Body of pancreas (tissue), 4 donors: ENCODE measurements at regions not wholly inside any gene's neighbourhood (a gene's known extent, or its start where the extent isn't known, plus 50 kb on each side); places are given as distances from the start of the nearest gene placed in this dataset.

ENCODE experiments used
- ATAC-seq: fragments of 150-250 bp; one replicate; pipeline ENCODE4 v1.9.1; 2016
- DNase-seq, 4 donors: peaks; one replicate each; pipeline ENCODE4 v3.0.0-alpha.2; 2019
- H3K27ac ChIP-seq, 4 donors: fragments of 200-600 bp; sonication (generic); 1 replicate in 3 of 4; 2 replicates in 1 of 4; pipeline versions ENCODE4 v1.5.1 to v1.6.1; 2016 to 2019; ENCODE audit warnings: mild to moderate bottlenecking in 1 of 4, mixed read lengths in 1 of 4, moderate library complexity in 1 of 4
- H3K27me3 ChIP-seq, 2 donors: fragments of 200-600 bp; sonication (generic); one replicate each; pipeline ENCODE4 v1.6.0; 2016; ENCODE audit warnings: mild to moderate bottlenecking in 1 of 2
- H3K36me3 ChIP-seq, 2 donors: fragments of 200-600 bp; sonication (generic); replicated peaks in 1 of 2; 2 replicates each; pipeline ENCODE4 v1.5.1; 2016; ENCODE audit warnings: low read depth in 2 of 2; ENCODE audit not compliant: insufficient read depth in 1 of 2
- H3K4me1 ChIP-seq: fragments of 200-600 bp; sonication (generic); one replicate; pipeline ENCODE4 v1.6.0; 2016
- H3K4me3 ChIP-seq, 2 donors: fragments of 200-600 bp; sonication (generic); 1 replicate in 1 of 2; 2 replicates in 1 of 2; pipeline ENCODE4 v1.5.1; 2016 to 2019
- H3K9me3 ChIP-seq, 3 donors: fragments of 200-600 bp; sonication (generic); 1 replicate in 2 of 3; 2 replicates in 1 of 3; pipeline ENCODE4 v1.5.1; 2016
- CTCF ChIP-seq, 7 experiments: fragments of 450-650 bp in 4 of 7; fragments of 200-600 bp in 3 of 7; sonication (generic) in 3 of 7; IDR thresholded peaks; one replicate each; pipeline ENCODE4 v1.5.1; 2016 to 2019; ENCODE audit warnings: antibody characterized with exemption in 7 of 7
- POLR2A ChIP-seq, 3 donors: fragments of 450-650 bp; IDR thresholded peaks; one replicate each; pipeline ENCODE4 v1.6.1; 2016; ENCODE audit warnings: antibody characterized with exemption in 3 of 3, mild to moderate bottlenecking in 2 of 3
- WGBS, 2 donors: methylation state at CpG; one replicate each; pipeline ENCODE4 v1.1.5; 2017; 5-methylcytosine and 5-hydroxymethylcytosine counted together
- intact Hi-C: fragments of 100-400 bp; cut with DNase I; formaldehyde crosslinking; loops from one replicate; pipeline ENCODE4 v1.15.1; 2023

GRCh38 chr18:42341423-42341822 is 386.4 kb downstream of the PIK3C3 start:
- ATAC-seq, result no peak
- 14 to 66% methylated on average over 1 of the region's 1 CpG for WGBS, 2 donors

GRCh38 chr18:42348722-42349121 is 393.7 kb downstream of the PIK3C3 start:
- no peak for DNase-seq
- Histone ChIP-seq H3K9me3 (no peaks in the 10 kb centered on the region), H3K27me3 (no peaks in the 10 kb centered on the region), H3K4me3 (no peak overlapping the region), H3K27ac (no peak overlapping the region), H3K36me3 (no peaks in the 10 kb centered on the region), H3K4me1 (no peaks in the 10 kb centered on the region)
- no peak for TF ChIP-seq POLR2A (IDR thresholded peaks at IDR 0.05)
- ATAC-seq, result no peak
- 25 to 59% methylated on average over 2 to 5 of the region's 5 CpGs for WGBS, 2 donors
- intact Hi-C loops, result no loop called here

More at GRCh38 chr18:42341423-42341822, 386.4 kb downstream of the PIK3C3 start:
- no peak for DNase-seq
- Histone ChIP-seq H3K9me3 (no peaks in the 10 kb centered on the region), H3K4me1 (no peaks in the 10 kb centered on the region), H3K4me3 (no peak overlapping the region), H3K27ac (no peak overlapping the region), H3K36me3 (no peaks in the 10 kb centered on the region), H3K27me3 (no peaks in the 10 kb centered on the region)
- intact Hi-C loops, result no loop called here
- TF ChIP-seq POLR2A (IDR thresholded peaks at IDR 0.05) (no peak), CTCF (IDR thresholded peaks at IDR 0.05) (no peak)

- Histone ChIP-seq H3K27me3 (no peaks in the 10 kb centered on the region), H3K4me3 (no peak overlapping the region), H3K9me3 (no peaks in the 10 kb centered on the region), H3K36me3 (no peaks in the 10 kb centered on the region), H3K4me1 (no peaks in the 10 kb centered on the region), H3K27ac (no peak overlapping the region)
- 32 to 39% methylated on average over 2 of the region's 2 CpGs for WGBS, 2 donors
- DNase-seq (no peak), ATAC-seq (no peak)
- TF ChIP-seq POLR2A (IDR thresholded peaks at IDR 0.05) (no peak), CTCF (IDR thresholded peaks at IDR 0.05) (no peak)
- intact Hi-C loops, result no loop called here
Observed at GRCh38 chr18:42351455-42351854, 396.4 kb downstream of the PIK3C3 start.

GRCh38 chr18:42360716-42361115 is 405.7 kb downstream of the PIK3C3 start:
- TF ChIP-seq CTCF (IDR thresholded peaks at IDR 0.05) (no peak), POLR2A (IDR thresholded peaks at IDR 0.05) (no peak)
- intact Hi-C loops, result no loop called here
- Histone ChIP-seq H3K9me3 (no peaks in the 10 kb centered on the region), H3K4me1 (no peaks in the 10 kb centered on the region), H3K36me3 (no peaks in the 10 kb centered on the region), H3K27ac (no peak overlapping the region), H3K4me3 (no peak overlapping the region), H3K27me3 (no peaks in the 10 kb centered on the region)
- ATAC-seq (no peak), DNase-seq (no peak)

GRCh38 chr18:42363446-42364441 is 408.7 kb downstream of the PIK3C3 start:
- Histone ChIP-seq H3K9me3 (no peaks in the 10 kb centered on the region), H3K27ac (no peak overlapping the region), H3K27me3 (no peaks in the 10 kb centered on the region), H3K4me1 (no peaks in the 10 kb centered on the region), H3K36me3 (no peaks in the 10 kb centered on the region), H3K4me3 (no peak overlapping the region)
- TF ChIP-seq CTCF (IDR thresholded peaks at IDR 0.05) (no peak), POLR2A (IDR thresholded peaks at IDR 0.05) (no peak)
- ATAC-seq (no peak), DNase-seq (no peak)
- intact Hi-C loops, result no loop called here
- 7 to 16% methylated on average over 2 of the region's 2 CpGs for WGBS, 2 donors
